H1 (cell line): ENCODE measurements at regions not wholly inside any gene's neighbourhood (a gene's known extent, or its start where the extent isn't known, plus 50 kb on each side); places are given as distances from the start of the nearest gene placed in this dataset.

Experiments used
- BRCA1 ChIP-seq: IDR thresholded peaks from 2 replicates; pipeline ENCODE4 v1.6.1; 2012; ENCODE audit warnings: low read depth, low read length, improper control_type of control experiment
- CBX8 ChIP-seq: fragments of 300-800, 300-1000 bp; sonication (generic); IDR thresholded peaks from 2 replicates; pipeline ENCODE4 v1.7.1; 2016; ENCODE audit warnings: low read depth, low read length, borderline replicate concordance
- CTCF ChIP-seq, 3 experiments: IDR thresholded peaks; 1 replicate in 2 of 3; 2 replicates in 1 of 3; pipeline versions ENCODE4 v1.5.1 to v1.6.1; 2011; ENCODE audit warnings: low read length in 3 of 3, mild to moderate bottlenecking in 3 of 3, inconsistent platforms in 2 of 3, low read depth in 1 of 3, moderate library complexity in 1 of 3; ENCODE audit not compliant: insufficient read depth in 1 of 3; ENCODE audit errors: control extremely low read depth in 1 of 3
- EP300 ChIP-seq, 2 experiments: IDR thresholded peaks; 1 replicate in 1 of 2; 2 replicates in 1 of 2; pipeline ENCODE4 v1.6.1; 2011 to 2012; ENCODE audit warnings: low read depth in 2 of 2, low read length in 2 of 2, mild to moderate bottlenecking in 2 of 2, borderline replicate concordance in 1 of 2, inconsistent platforms in 1 of 2, moderate library complexity in 1 of 2
- EZH2 ChIP-seq: fragments of 200-600 bp; sonication (generic); IDR thresholded peaks from 2 replicates; pipeline ENCODE4 v1.7.1; 2012; ENCODE audit warnings: low read depth, mild to moderate bottlenecking, moderate library complexity, low read length, inconsistent platforms; ENCODE audit not compliant: severe bottlenecking
- HDAC6 ChIP-seq: IDR thresholded peaks from one replicate; pipeline ENCODE4 v1.7.1; 2012; ENCODE audit warnings: low read depth, mild to moderate bottlenecking, inconsistent platforms, low read length, moderate library complexity
- MAFK ChIP-seq: IDR thresholded peaks from 2 replicates; pipeline ENCODE4 v1.6.1; 2012; ENCODE audit warnings: low read depth, mild to moderate bottlenecking, improper control_type of control experiment, low read length
- POLR2AphosphoS5 ChIP-seq: IDR thresholded peaks from 2 replicates; pipeline ENCODE4 v1.6.1; 2011; ENCODE audit warnings: low read depth, low read length
- SIN3A ChIP-seq, 2 experiments: IDR thresholded peaks in 1 of 2; conservative IDR thresholded peaks in 1 of 2; 2 replicates each; pipeline ENCODE4 v1.6.1; 2011 to 2012; ENCODE audit warnings: low read length in 2 of 2, improper control_type of control experiment in 1 of 2, low read depth in 1 of 2, mild to moderate bottlenecking in 1 of 2
- TAF1 ChIP-seq: IDR thresholded peaks from 2 replicates; pipeline ENCODE4 v1.6.1; 2011; ENCODE audit warnings: mild to moderate bottlenecking, low read depth, low read length

DNA sequence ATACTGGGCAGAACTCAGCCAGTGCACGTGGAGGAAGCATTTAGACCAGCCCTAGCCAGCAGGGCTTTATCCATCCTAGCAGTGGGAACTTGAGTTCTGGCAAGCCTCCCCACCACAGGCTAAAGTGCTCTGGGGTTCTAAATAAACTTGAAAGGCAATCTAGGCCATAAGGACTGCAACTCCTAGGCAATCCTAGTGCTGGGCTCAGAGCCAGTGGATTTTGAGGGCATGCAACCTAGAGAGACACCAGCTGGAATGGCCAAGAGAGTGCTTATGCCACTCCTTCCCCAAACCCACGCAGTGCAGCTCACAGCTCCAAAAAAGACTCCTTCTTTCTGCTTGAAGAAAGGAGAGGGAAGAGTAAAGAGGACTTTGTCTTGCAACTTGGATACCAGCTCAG is 70.5 kb upstream of the APOBEC4 start:
- TF ChIP-seq EP300 (IDR thresholded peaks at IDR 0.05; ENCODE audit: borderline replicate concordance in 1 of 2, low read depth in 2 of 2, low read length in 2 of 2) (no peak), POLR2AphosphoS5 (no peak), CTCF (IDR thresholded peaks at IDR 0.05; ENCODE audit: control extremely low read depth in 1 of 3, insufficient read depth in 1 of 3, low read depth in 1 of 3, low read length in 3 of 3) (no peak), EZH2 (no peak), TAF1 (no peak), CBX8 (no peak), SIN3A (conservative IDR thresholded peaks at IDR 0.05 in 1 of 2, IDR thresholded peaks at IDR 0.05 in 1 of 2; ENCODE audit: low read depth in 1 of 2, low read length in 2 of 2) (no peak), HDAC6 (no peak), BRCA1 (no peak), MAFK (no peak)
